DOHH2 (cell line): ENCODE measurements at regions not wholly inside any gene's neighbourhood (a gene's known extent, or its start where the extent isn't known, plus 50 kb on each side); places are given as distances from the start of the nearest gene placed in this dataset.

Experiments
- H3F3A ChIP-seq: fragments of 200-600 bp; sonication (generic), shearing (Covaris generic); 2 replicates; pipeline ENCODE4 v1.6.0; 2016; ENCODE audit warnings: antibody characterized with exemption, mild to moderate bottlenecking; ENCODE audit not compliant: control insufficient read depth, insufficient read depth
- H3K27ac ChIP-seq: fragments of 200-600 bp; sonication (generic); 2 replicates; pipeline ENCODE4 v1.5.1; 2014; ENCODE audit warnings: low read depth, mild to moderate bottlenecking, low read length, moderate library complexity
- H3K27me3 ChIP-seq: fragments of 200-600 bp; sonication (generic); 2 replicates; pipeline ENCODE4 v1.6.1; 2014; ENCODE audit warnings: mild to moderate bottlenecking, low read length, mixed read lengths; ENCODE audit not compliant: control insufficient read depth
- H3K36me3 ChIP-seq: fragments of 200-600 bp; sonication (generic); 2 replicates; pipeline ENCODE4 v1.6.1; 2014; ENCODE audit warnings: mild to moderate bottlenecking, low read length, moderate library complexity, mixed read lengths; ENCODE audit not compliant: control insufficient read depth
- H3K4me1 ChIP-seq: fragments of 200-600 bp; sonication (generic); 2 replicates; pipeline ENCODE4 v1.6.1; 2014; ENCODE audit warnings: mild to moderate bottlenecking, low read length, mixed read lengths; ENCODE audit not compliant: control insufficient read depth
- H3K4me2 ChIP-seq: fragments of 200-600 bp; sonication (generic); 2 replicates; pipeline ENCODE4 v1.6.0; 2014; ENCODE audit warnings: mild to moderate bottlenecking, low read length, moderate library complexity
- H3K4me3 ChIP-seq: fragments of 200-600 bp; sonication (generic); 2 replicates; pipeline ENCODE4 v1.5.1; 2014; ENCODE audit warnings: mild to moderate bottlenecking, low read length, mixed read lengths
- H3K79me2 ChIP-seq: fragments of 200-600 bp; sonication (generic); 2 replicates; pipeline ENCODE4 v1.6.1; 2014; ENCODE audit warnings: mild to moderate bottlenecking, low read length, mixed read lengths; ENCODE audit not compliant: control insufficient read depth
- H3K9me2 ChIP-seq: fragments of 200-600 bp; sonication (generic); replicated peaks from 2 replicates; pipeline ENCODE4 v1.6.1; 2014; ENCODE audit warnings: mild to moderate bottlenecking, low read length, mixed read lengths; ENCODE audit not compliant: control insufficient read depth
- H3K9me3 ChIP-seq: fragments of 200-600 bp; sonication (generic); 2 replicates; pipeline ENCODE4 v1.6.1; 2014; ENCODE audit warnings: antibody characterized with exemption, low read length, mixed read lengths; ENCODE audit not compliant: control insufficient read depth, insufficient read depth
- H4K20me1 ChIP-seq: fragments of 200-600 bp; sonication (generic); 2 replicates; pipeline ENCODE4 v1.6.0; 2014; ENCODE audit warnings: low read depth, mild to moderate bottlenecking, antibody characterized with exemption, low read length, moderate library complexity; ENCODE audit not compliant: control insufficient read depth, insufficient read depth
- EZH2phosphoT487 ChIP-seq: fragments of 200-600 bp; sonication (generic); IDR thresholded peaks from 2 replicates; pipeline ENCODE4 v1.6.1; 2017; ENCODE audit warnings: borderline replicate concordance, mild to moderate bottlenecking, antibody characterized with exemption, low read length, moderate library complexity, mixed read lengths
- TF ChIP-seq, protein P1 (sequence below): fragments of 200-600 bp; sonication (generic); IDR thresholded peaks from one replicate; pipeline ENCODE4 v1.5.1; 2014; ENCODE audit warnings: antibody characterized with exemption, mild to moderate bottlenecking, low read depth, low read length; ENCODE audit not compliant: poor library complexity, severe bottlenecking

GRCh38 chr15:61621146-61621545 lies 392.0 kb upstream of the RORA start:
- H3K36me3 ChIP-seq = no peaks in the 10 kb centered on the region
- H3K4me2 ChIP-seq = no peak overlapping the region
- no peaks in the 10 kb centered on the region for H3F3A ChIP-seq
- H3K4me3 ChIP-seq = no peak overlapping the region
- no peaks in the 10 kb centered on the region for H3K79me2 ChIP-seq
- H3K27ac ChIP-seq = no peak overlapping the region
- H4K20me1 ChIP-seq = no peaks in the 10 kb centered on the region
- no peaks in the 10 kb centered on the region for H3K9me2 ChIP-seq
- no peaks in the 10 kb centered on the region for H3K27me3 ChIP-seq
- TF ChIP-seq, protein P1, sequence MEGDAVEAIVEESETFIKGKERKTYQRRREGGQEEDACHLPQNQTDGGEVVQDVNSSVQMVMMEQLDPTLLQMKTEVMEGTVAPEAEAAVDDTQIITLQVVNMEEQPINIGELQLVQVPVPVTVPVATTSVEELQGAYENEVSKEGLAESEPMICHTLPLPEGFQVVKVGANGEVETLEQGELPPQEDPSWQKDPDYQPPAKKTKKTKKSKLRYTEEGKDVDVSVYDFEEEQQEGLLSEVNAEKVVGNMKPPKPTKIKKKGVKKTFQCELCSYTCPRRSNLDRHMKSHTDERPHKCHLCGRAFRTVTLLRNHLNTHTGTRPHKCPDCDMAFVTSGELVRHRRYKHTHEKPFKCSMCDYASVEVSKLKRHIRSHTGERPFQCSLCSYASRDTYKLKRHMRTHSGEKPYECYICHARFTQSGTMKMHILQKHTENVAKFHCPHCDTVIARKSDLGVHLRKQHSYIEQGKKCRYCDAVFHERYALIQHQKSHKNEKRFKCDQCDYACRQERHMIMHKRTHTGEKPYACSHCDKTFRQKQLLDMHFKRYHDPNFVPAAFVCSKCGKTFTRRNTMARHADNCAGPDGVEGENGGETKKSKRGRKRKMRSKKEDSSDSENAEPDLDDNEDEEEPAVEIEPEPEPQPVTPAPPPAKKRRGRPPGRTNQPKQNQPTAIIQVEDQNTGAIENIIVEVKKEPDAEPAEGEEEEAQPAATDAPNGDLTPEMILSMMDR = peak; percentile 65
- TF ChIP-seq EZH2phosphoT487 = no peak
- H3K9me3 ChIP-seq = peaks cover 4% of the 10 kb centered on the region; the same call in 1 of the 2 replicates
- H3K4me1 ChIP-seq = peaks cover 7% of the 10 kb centered on the region

DNA sequence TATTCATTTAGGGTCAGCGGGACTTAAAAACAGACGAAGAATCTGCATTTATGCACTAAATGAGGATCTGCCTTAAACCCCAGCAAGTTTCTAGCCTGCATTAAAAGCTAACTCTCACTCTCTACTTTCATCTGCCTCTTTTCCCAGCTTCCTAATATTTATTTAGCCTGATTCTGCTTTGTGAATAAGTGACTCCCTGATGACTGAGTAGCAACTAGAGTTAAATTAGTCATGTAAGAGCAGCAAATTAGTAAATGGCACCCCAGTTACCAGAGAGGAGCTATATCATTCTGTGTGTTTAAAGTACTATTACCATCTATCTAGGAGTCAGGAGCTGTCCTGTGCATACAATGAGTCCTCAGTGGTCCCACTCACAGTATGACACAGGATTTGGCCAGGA lies 391.0 kb upstream of the RORA start:
- Histone ChIP-seq H3K27ac (no peak overlapping the region), H3F3A (no peaks in the 10 kb centered on the region), H3K27me3 (no peaks in the 10 kb centered on the region)

GRCh38 chr15:61613729-61614128 lies 384.6 kb upstream of the RORA start:
- Histone ChIP-seq H3K27ac (no peak overlapping the region), H3F3A (no peaks in the 10 kb centered on the region), H3K79me2 (no peaks in the 10 kb centered on the region), H3K4me2 (no peak overlapping the region), H3K9me3 (peaks cover 4% of the 10 kb centered on the region; the same call in 1 of the 2 replicates), H4K20me1 (no peaks in the 10 kb centered on the region), H3K27me3 (no peaks in the 10 kb centered on the region), H3K4me3 (no peak overlapping the region), H3K9me2 (no peaks in the 10 kb centered on the region), H3K4me1 (no peaks in the 10 kb centered on the region), H3K36me3 (no peaks in the 10 kb centered on the region)
- no peak for TF ChIP-seq EZH2phosphoT487
- TF ChIP-seq, protein P1 = no peak

More for the DNA sequence above, 391.0 kb upstream of the RORA start:
- TF ChIP-seq EZH2phosphoT487 = no peak
- TF ChIP-seq, protein P1 = no peak
- no peak overlapping the region for H3K4me3 ChIP-seq
- H3K36me3 ChIP-seq = no peaks in the 10 kb centered on the region
- H4K20me1 ChIP-seq = no peaks in the 10 kb centered on the region
- no peaks in the 10 kb centered on the region for H3K79me2 ChIP-seq
- peaks cover 4% of the 10 kb centered on the region; the same call in 1 of the 2 replicates for H3K9me3 ChIP-seq
- no peak overlapping the region for H3K4me2 ChIP-seq
- no peaks in the 10 kb centered on the region for H3K9me2 ChIP-seq
- peaks cover 7% of the 10 kb centered on the region for H3K4me1 ChIP-seq
